ENCODE measurements at regions not wholly inside any gene's neighbourhood (a gene's known extent, or its start where the extent isn't known, plus 50 kb on each side); places are given as distances from the start of the nearest gene placed in this dataset.

GRCh38 chr1:147452809-147453208 lies 88.5 kb upstream of the BCL9 start:
- ATAC-seq, result peak; percentile 93
- no peak for DNase-seq (ENCODE audit: low spot score)

GRCh38 chr1:147463022-147463421 lies 78.3 kb upstream of the BCL9 start:
- no peak for ATAC-seq
- no peak for DNase-seq (ENCODE audit: low spot score)

GRCh38 chr1:147466543-147466942 lies 74.8 kb upstream of the BCL9 start:
- DNase-seq (ENCODE audit: low spot score) (no peak), ATAC-seq (no peak)

- ATAC-seq (no peak), DNase-seq (ENCODE audit: low spot score) (no peak)
Measured at GRCh38 chr1:147470079-147470478, 71.2 kb upstream of the BCL9 start.

- DNase-seq (ENCODE audit: low spot score) (no peak), ATAC-seq (peak; percentile 18)
Measured at GRCh38 chr1:147472489-147472888, 68.8 kb upstream of the BCL9 start.

GRCh38 chr1:147472966-147473732 lies 68.2 kb upstream of the BCL9 start:
- DNase-seq (ENCODE audit: low spot score) (no peak), ATAC-seq (peak; percentile 81)

- ATAC-seq (peak; percentile 59), DNase-seq (ENCODE audit: low spot score) (no peak)
Measured at GRCh38 chr1:147473733-147474049, 67.6 kb upstream of the BCL9 start.

GRCh38 chr1:147475488-147475887 lies 65.8 kb upstream of the BCL9 start:
- ATAC-seq, result no peak
- no peak for DNase-seq (ENCODE audit: low spot score)

- DNase-seq (ENCODE audit: low spot score), result no peak
- no peak for ATAC-seq
Measured at GRCh38 chr1:147478521-147478920, 62.8 kb upstream of the BCL9 start.

GRCh38 chr1:147479864-147480564 lies 61.3 kb upstream of the BCL9 start:
- DNase-seq (ENCODE audit: low spot score), result peak; percentile 71
- peak; percentile 88 for ATAC-seq

GRCh38 chr1:147480565-147480935 lies 60.8 kb upstream of the BCL9 start:
- ATAC-seq, result peak; percentile 57
- no peak for DNase-seq (ENCODE audit: low spot score)

GRCh38 chr1:147486876-147487656 lies 54.2 kb upstream of the BCL9 start:
- no peak for ATAC-seq
- no peak for DNase-seq (ENCODE audit: low spot score)

- ATAC-seq, result no peak
- no peak for DNase-seq (ENCODE audit: low spot score)
Measured at GRCh38 chr1:147491098-147491497, 50.2 kb upstream of the BCL9 start.
